Kidney (tissue), 13 donors: ENCODE measurements at regions not wholly inside any gene's neighbourhood (a gene's known extent, or its start where the extent isn't known, plus 50 kb on each side); places are given as distances from the start of the nearest gene placed in this dataset.
A peak's percentile ranks its signal among the peaks of the same experiment; 100 is the strongest.

Source experiments
- DNase-seq, 5 donors: peaks; one replicate each; pipeline ENCODE4 v3.0.0-alpha.2; 2013 to 2020
- FAIRE-seq: peaks from 2 replicates; lab custom pipeline; 2012; peaks lifted over from hg19 to GRCh38; lab: Jason Lieb, UNC
- H3K27ac ChIP-seq, 2 donors: one replicate each; pipeline ENCODE4 v1.7.0; 2013; ENCODE audit warnings: low read depth in 2 of 2, low read length in 2 of 2, inconsistent platforms in 1 of 2
- H3K27me3 ChIP-seq: one replicate; pipeline ENCODE4 v1.7.1; 2013; ENCODE audit warnings: low read length, inconsistent platforms; ENCODE audit not compliant: control insufficient read depth, insufficient read depth
- H3K36me3 ChIP-seq, 3 donors: one replicate each; pipeline versions ENCODE4 v1.7.0 to v1.7.1; 2013; ENCODE audit warnings: low read length in 3 of 3, control low read depth in 1 of 3, inconsistent platforms in 1 of 3; ENCODE audit not compliant: insufficient read depth in 3 of 3, control insufficient read depth in 2 of 3
- H3K4me1 ChIP-seq, 3 donors: one replicate each; pipeline versions ENCODE4 v1.7.0 to v1.7.1; 2013; ENCODE audit warnings: low read length in 3 of 3, inconsistent platforms in 1 of 3, low read depth in 1 of 3; ENCODE audit not compliant: control insufficient read depth in 2 of 3, insufficient read depth in 2 of 3
- H3K4me3 ChIP-seq, 3 donors: one replicate each; pipeline versions ENCODE4 v1.7.0 to v1.8.1; 2013; ENCODE audit warnings: low read length in 3 of 3, control low read depth in 1 of 3, inconsistent platforms in 1 of 3
- H3K9ac ChIP-seq, 3 donors: one replicate each; pipeline versions ENCODE4 v1.7.0 to v1.7.1; 2013; ENCODE audit warnings: low read length in 3 of 3, control low read depth in 1 of 3, inconsistent platforms in 1 of 3
- H3K9me3 ChIP-seq, 3 donors: one replicate each; pipeline versions ENCODE4 v1.7.0 to v1.7.1; 2013; ENCODE audit warnings: low read length in 3 of 3, control low read depth in 1 of 3, inconsistent platforms in 1 of 3; ENCODE audit not compliant: control insufficient read depth in 2 of 3, insufficient read depth in 1 of 3
- CTCF ChIP-seq: IDR thresholded peaks from 3 replicates; pipeline ENCODE4 v1.5.1; 2012; ENCODE audit warnings: mild to moderate bottlenecking, moderate library complexity, borderline replicate concordance; ENCODE audit not compliant: insufficient read depth; ENCODE audit errors: extremely low read depth
- intact Hi-C: fragments of 100-400 bp; cut with DNase I; formaldehyde crosslinking; loops from one replicate; pipeline ENCODE4 v1.11.1; 2022
- donor health status: control.
- donor health status: control.
- donor health status: control.
- donor health status: control.
- donor health status: control.
- donor health status: DM: yes; HTN: yes; CAD: no.
- donor health status: Normal renal cell carcinoma (clear cell type).

DNA sequence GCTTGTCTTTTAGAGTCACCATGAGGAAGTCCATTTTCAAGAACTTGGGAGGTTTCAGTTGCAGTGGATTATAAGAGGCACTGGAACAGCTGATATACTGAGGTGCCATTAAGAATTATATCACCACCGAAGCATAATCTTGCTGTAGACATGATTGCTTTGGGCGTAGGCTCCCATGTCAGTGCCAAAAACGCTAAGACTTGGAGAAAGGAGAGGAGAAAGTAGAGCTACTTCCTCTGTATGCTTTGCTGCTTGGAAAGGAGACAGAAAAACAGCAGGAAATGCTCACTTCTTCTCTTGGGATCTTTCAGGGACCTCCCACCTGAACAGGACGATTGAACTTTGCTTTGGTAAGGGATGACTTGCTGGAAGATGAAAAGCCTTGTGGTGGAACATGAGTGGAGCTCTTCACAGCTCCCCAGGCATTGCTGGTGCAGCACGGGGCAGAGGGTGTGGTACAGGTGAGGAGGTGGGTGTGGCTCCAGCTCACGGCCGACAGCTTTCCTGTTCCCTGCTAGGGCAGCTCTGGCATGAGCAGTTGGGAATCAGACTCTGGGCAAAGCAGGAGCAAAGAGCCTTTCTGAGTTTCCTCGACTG, 190.4 kb upstream of the JAG1 start:
- Histone ChIP-seq H3K4me1 (peaks cover 0 to 13% (median 12%) of the 10 kb centered on the region in 3 donors), H3K9ac (no peak overlapping the region), H3K36me3 (no peaks in the 10 kb centered on the region), H3K9me3 (no peaks in the 10 kb centered on the region), H3K27me3 (no peaks in the 10 kb centered on the region), H3K27ac (peak overlapping the region; percentile 14 to 84), H3K4me3 (peak overlapping the region in 2 of 3 donors; percentile 32)
- FAIRE-seq (no peak), DNase-seq (peak in 2 of 5 donors; percentile 33 to 90)
- intact Hi-C loops: no loop called here
- no peak for TF ChIP-seq CTCF

GRCh38 chr20:10868299-10868698, 194.5 kb upstream of the JAG1 start:
- DNase-seq: no peak
- Histone ChIP-seq H3K9ac (no peak overlapping the region), H3K9me3 (no peaks in the 10 kb centered on the region), H3K4me1 (peaks cover 0 to 13% (median 7%) of the 10 kb centered on the region in 3 donors), H3K27me3 (no peaks in the 10 kb centered on the region), H3K36me3 (no peaks in the 10 kb centered on the region), H3K27ac (no peak overlapping the region), H3K4me3 (no peak overlapping the region)
- FAIRE-seq: no peak
- no peak for TF ChIP-seq CTCF
- intact Hi-C loops: no loop called here

DNA sequence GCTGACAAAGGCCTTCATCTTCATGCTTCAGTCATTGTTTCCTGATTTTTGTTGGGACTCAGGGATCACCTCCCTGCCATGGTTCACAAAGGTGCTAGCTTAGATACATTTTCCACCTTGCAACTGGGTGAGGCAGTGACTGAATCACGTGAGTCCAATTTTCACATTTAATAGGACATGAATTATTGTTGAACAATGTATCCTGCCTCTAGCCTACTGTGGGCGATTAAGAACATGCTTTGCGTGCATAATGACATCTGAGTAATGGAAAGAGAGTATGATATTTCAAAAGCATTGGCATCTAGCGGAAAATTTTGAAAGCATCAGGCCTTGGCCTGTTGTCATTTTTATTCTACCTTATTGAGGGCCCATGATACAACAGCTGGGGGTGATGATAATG, 199.2 kb upstream of the JAG1 start:
- FAIRE-seq: no peak
- Histone ChIP-seq H3K9me3 (no peaks in the 10 kb centered on the region), H3K27me3 (no peaks in the 10 kb centered on the region), H3K9ac (no peak overlapping the region), H3K27ac (no peak overlapping the region), H3K4me1 (no peaks in the 10 kb centered on the region), H3K4me3 (no peak overlapping the region), H3K36me3 (no peaks in the 10 kb centered on the region)
- no peak for DNase-seq
- TF ChIP-seq CTCF: no peak
- intact Hi-C loops: no loop called here

DNA sequence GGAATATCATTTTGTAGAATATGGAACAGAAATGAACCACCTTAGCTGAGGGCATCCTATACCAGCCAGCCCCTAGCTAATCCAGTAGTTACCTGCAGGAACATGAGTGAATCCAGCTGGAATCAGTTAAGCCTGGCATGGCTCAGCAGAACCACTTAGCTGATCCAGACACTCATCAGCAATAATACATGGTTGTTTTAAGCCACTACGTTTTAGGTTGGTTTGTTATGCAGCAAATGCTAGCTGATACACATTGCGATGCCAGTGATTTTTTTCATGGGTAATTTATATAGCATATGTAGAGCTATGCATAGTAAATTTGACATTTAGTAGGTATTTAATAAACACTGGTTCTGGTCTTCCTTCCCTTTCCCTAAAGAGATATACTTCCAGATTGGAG, 201.9 kb upstream of the JAG1 start:
- Histone ChIP-seq H3K9me3 (no peaks in the 10 kb centered on the region), H3K36me3 (no peaks in the 10 kb centered on the region), H3K4me1 (no peaks in the 10 kb centered on the region), H3K4me3 (no peak overlapping the region), H3K27ac (no peak overlapping the region), H3K27me3 (no peaks in the 10 kb centered on the region), H3K9ac (no peak overlapping the region)
- no peak for TF ChIP-seq CTCF
- DNase-seq: no peak
- intact Hi-C loops: no loop called here
- FAIRE-seq: no peak
